ENCODE measurements at regions not wholly inside any gene's neighbourhood (a gene's known extent, or its start where the extent isn't known, plus 50 kb on each side); places are given as distances from the start of the nearest gene placed in this dataset.

DNA sequence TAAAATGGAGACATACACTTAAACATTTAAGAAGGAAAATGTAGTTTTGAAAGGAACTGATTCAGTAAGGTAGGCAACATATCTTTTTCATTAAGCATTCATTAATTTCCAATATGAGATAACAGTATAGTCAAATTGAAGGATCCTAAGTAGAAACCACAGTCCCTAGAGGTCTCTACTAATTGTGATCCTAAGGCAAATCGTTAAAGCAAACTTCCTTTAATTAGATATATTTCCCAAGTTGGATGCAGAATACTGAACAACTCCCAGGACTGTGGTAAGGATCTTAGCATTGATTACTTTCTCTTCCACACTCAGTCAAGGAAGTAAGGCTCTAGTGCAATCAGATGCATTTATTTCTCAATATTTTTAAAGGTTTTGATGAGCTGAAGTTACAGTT, 604.1 kb upstream of the GJE1 start:
- TF ChIP-seq EZH2 (IDR thresholded peaks at IDR 0.05; ENCODE audit: insufficient read depth, poor library complexity, severe bottlenecking) (no peak), EZH2phosphoT487 (IDR thresholded peaks at IDR 0.05; ENCODE audit: insufficient read depth, low read depth) (no peak)

All from GM23248 (cell line).